GM23248 (cell line): ENCODE measurements at regions not wholly inside any gene's neighbourhood (a gene's known extent, or its start where the extent isn't known, plus 50 kb on each side); places are given as distances from the start of the nearest gene placed in this dataset.

ENCODE experiments used
- DNase-seq: peaks from one replicate; pipeline ENCODE4 v3.0.0-alpha.2; 2015
- H2AFZ ChIP-seq: fragments of 200-600 bp; sonication (generic); 2 replicates; pipeline ENCODE4 v1.6.1; 2016; ENCODE audit warnings: antibody characterized with exemption
- H3F3A ChIP-seq: fragments of 200-600 bp; sonication (generic); 2 replicates; pipeline ENCODE4 v1.6.1; 2016; ENCODE audit warnings: mild to moderate bottlenecking, antibody characterized with exemption, mixed run types; ENCODE audit not compliant: insufficient read depth
- H3K27ac ChIP-seq: fragments of 200-600 bp; sonication (generic); 2 replicates; pipeline ENCODE4 v1.5.1; 2016; ENCODE audit warnings: mild to moderate bottlenecking
- H3K27me3 ChIP-seq: fragments of 200-600 bp; sonication (generic); replicated peaks from 2 replicates; pipeline ENCODE4 v1.6.1; 2016; ENCODE audit warnings: mild to moderate bottlenecking; ENCODE audit not compliant: insufficient read depth
- H3K36me3 ChIP-seq: fragments of 200-600 bp; sonication (generic); 2 replicates; pipeline ENCODE4 v1.6.1; 2016; ENCODE audit warnings: low read depth, mild to moderate bottlenecking
- H3K4me1 ChIP-seq: fragments of 200-600 bp; sonication (generic); 2 replicates; pipeline ENCODE4 v1.6.1; 2016; ENCODE audit warnings: mild to moderate bottlenecking; ENCODE audit not compliant: insufficient read depth
- H3K4me2 ChIP-seq: fragments of 200-600 bp; sonication (generic); one replicate; pipeline ENCODE4 v1.6.1; 2016; ENCODE audit warnings: mild to moderate bottlenecking; ENCODE audit not compliant: unreplicated experiment
- H3K4me3 ChIP-seq: fragments of 200-600 bp; sonication (generic); 2 replicates; pipeline ENCODE4 v1.5.1; 2016; ENCODE audit warnings: mild to moderate bottlenecking
- H3K79me2 ChIP-seq: fragments of 200-600 bp; sonication (generic); 2 replicates; pipeline ENCODE4 v1.6.1; 2016; ENCODE audit warnings: mild to moderate bottlenecking; ENCODE audit not compliant: insufficient read depth
- H3K9ac ChIP-seq: fragments of 200-600 bp; sonication (generic); 2 replicates; pipeline ENCODE4 v1.6.1; 2016; ENCODE audit warnings: mild to moderate bottlenecking
- H3K9me2 ChIP-seq: fragments of 200-600 bp; sonication (generic); 2 replicates; pipeline ENCODE4 v1.6.1; 2016; ENCODE audit warnings: mixed run types, mild to moderate bottlenecking, moderate library complexity; ENCODE audit not compliant: insufficient read depth
- H3K9me3 ChIP-seq: fragments of 200-600 bp; sonication (generic); one replicate; pipeline ENCODE4 v1.6.1; 2017; ENCODE audit warnings: low read depth
- H4K20me1 ChIP-seq: fragments of 200-600 bp; sonication (generic); 2 replicates; pipeline ENCODE4 v1.6.0; 2016; ENCODE audit not compliant: insufficient read depth
- EZH2 ChIP-seq: fragments of 200-600 bp; sonication (generic); IDR thresholded peaks from 2 replicates; pipeline ENCODE4 v1.6.1; 2018; ENCODE audit warnings: antibody characterized with exemption, mild to moderate bottlenecking; ENCODE audit not compliant: insufficient read depth, poor library complexity, severe bottlenecking
- EZH2phosphoT487 ChIP-seq: fragments of 200-600 bp; sonication (generic); IDR thresholded peaks from 2 replicates; pipeline ENCODE4 v1.6.1; 2018; ENCODE audit warnings: antibody characterized with exemption, moderate library complexity, mild to moderate bottlenecking, low read depth; ENCODE audit not compliant: insufficient read depth
- WGBS, 2 experiments: methylation state at CpG; one replicate each; pipeline ENCODE4 v1.1.6; 2015 to 2017; ENCODE audit warnings: low lambda C conversion rate in 2 of 2, low coverage in 1 of 2; ENCODE audit errors: missing lambda C conversion rate in 2 of 2; 5-methylcytosine and 5-hydroxymethylcytosine counted together
- in situ Hi-C: fragments of 300-500 bp; cut with MboI; formaldehyde crosslinking; loops from 2 replicates; pipeline ENCODE4 v1.15.0; 2020

DNA sequence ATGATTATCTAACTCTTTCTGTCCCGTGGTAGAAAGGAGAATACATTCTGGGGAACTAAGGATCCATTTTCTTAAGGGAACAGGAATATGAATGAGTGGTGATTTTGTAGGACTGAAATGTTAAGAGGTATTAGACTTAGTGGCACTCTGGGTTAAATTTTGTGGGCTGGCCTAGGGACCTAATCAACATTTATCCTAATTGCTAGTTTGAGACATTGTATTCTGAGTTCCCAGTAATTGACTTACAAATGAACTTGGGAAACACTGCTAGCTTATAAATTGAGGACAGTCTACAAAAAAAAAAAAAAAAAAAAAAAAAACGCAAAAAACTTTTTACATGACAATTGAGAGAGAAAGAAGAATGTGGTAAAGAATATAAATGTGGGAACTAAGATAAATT is 136.6 kb upstream of the ZP4 start:
- H3K36me3 ChIP-seq: no peaks in the 10 kb centered on the region
- DNase-seq: no peak
- no peak overlapping the region for H3K4me2 ChIP-seq
- WGBS, 2 experiments: 0 to 3% methylated on average over 2 of the region's 2 CpGs
- no peak overlapping the region for H3K4me3 ChIP-seq
- H3K9ac ChIP-seq: no peak overlapping the region
- no peaks in the 10 kb centered on the region for H4K20me1 ChIP-seq
- H3K9me3 ChIP-seq: no peaks in the 10 kb centered on the region
- TF ChIP-seq EZH2 (no peak), EZH2phosphoT487 (no peak)
- in situ Hi-C loops: no loop called here
- H3K4me1 ChIP-seq: no peaks in the 10 kb centered on the region
- no peak overlapping the region for H3K27ac ChIP-seq
- no peaks in the 10 kb centered on the region for H3K9me2 ChIP-seq
- no peaks in the 10 kb centered on the region for H3F3A ChIP-seq
- no peaks in the 10 kb centered on the region for H3K27me3 ChIP-seq
- H2AFZ ChIP-seq: no peak overlapping the region
- no peaks in the 10 kb centered on the region for H3K79me2 ChIP-seq

DNA sequence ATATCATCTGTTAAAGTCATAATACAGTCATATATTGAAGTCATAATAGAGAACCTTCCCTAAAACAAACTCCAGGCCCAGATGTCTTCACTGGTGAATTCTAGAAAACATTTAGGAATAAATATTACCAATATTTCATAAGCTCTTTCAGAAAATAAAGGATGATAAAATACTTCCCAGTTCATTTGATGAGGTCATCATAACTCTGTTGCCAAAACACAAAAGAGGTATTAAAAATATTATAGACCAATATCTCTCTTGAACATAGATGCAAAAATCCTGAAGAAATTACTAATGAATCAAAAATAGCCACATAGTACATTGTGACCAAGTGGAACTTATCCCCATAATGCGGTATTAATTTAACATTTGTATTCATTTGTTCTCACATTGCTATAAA is 132.4 kb upstream of the ZP4 start:
- in situ Hi-C loops: no loop called here

DNA sequence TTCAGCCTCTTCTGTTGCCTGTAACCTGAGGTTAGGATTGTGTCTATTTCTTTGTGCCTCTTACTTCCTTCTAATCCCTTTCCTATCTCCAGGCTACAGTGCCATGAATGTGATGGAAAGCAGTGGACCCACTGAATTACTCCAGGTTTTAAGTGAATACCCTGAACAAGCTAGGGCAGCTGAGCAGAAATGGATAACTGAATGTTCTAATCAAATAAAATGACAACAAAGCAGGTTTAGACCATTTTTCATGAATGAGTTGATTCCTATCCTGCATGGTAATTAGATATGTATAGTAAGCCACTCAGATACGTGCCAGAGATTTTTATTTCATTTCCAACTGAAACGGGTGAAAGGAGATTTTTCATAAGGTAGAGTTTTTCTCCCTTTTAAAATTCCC is 127.5 kb upstream of the ZP4 start:
- Histone ChIP-seq H3K79me2 (no peaks in the 10 kb centered on the region), H3F3A (no peaks in the 10 kb centered on the region), H3K4me1 (no peaks in the 10 kb centered on the region), H3K4me2 (no peak overlapping the region), H3K27me3 (no peaks in the 10 kb centered on the region), H4K20me1 (no peaks in the 10 kb centered on the region), H2AFZ (no peak overlapping the region), H3K9me3 (no peaks in the 10 kb centered on the region), H3K36me3 (no peaks in the 10 kb centered on the region), H3K4me3 (no peak overlapping the region), H3K27ac (no peak overlapping the region), H3K9ac (no peak overlapping the region), H3K9me2 (no peaks in the 10 kb centered on the region)
- 9 to 18% methylated on average over 2 of the region's 2 CpGs for WGBS, 2 experiments
- TF ChIP-seq EZH2 (no peak), EZH2phosphoT487 (no peak)
- DNase-seq: no peak
- in situ Hi-C loops: no loop called here

More for the DNA sequence above, 132.4 kb upstream of the ZP4 start:
- no peak for TF ChIP-seq EZH2
- no peak for TF ChIP-seq EZH2phosphoT487
- Histone ChIP-seq H3K4me1 (no peaks in the 10 kb centered on the region), H3K27ac (no peak overlapping the region), H2AFZ (no peak overlapping the region), H3K79me2 (no peaks in the 10 kb centered on the region), H3K4me3 (no peak overlapping the region), H3K9me2 (no peaks in the 10 kb centered on the region), H3F3A (no peaks in the 10 kb centered on the region), H3K9me3 (no peaks in the 10 kb centered on the region), H3K27me3 (no peaks in the 10 kb centered on the region), H4K20me1 (no peaks in the 10 kb centered on the region), H3K4me2 (no peak overlapping the region), H3K36me3 (no peaks in the 10 kb centered on the region), H3K9ac (no peak overlapping the region)
- WGBS, 2 experiments: 40 to 44% methylated on average over 1 of the region's 1 CpG
- DNase-seq: no peak

DNA sequence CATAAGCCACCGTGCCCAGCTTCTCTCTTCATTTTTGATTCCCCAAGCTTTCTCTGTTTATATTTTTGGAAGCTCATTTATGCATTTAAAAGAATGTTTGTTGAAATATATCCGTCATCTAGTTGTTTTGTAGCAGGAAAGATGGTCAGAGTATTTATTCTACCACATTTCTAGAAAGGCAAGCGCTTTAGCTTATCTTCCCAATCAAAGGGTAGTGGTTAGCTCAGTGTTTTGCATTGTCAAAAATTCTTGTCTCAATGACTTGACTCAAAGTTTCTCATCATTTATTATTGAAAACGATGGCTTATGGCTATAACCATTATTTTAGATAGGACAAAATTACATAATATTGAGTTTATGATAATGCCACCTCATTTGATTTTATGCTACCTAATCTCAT is 116.1 kb upstream of the ZP4 start:
- in situ Hi-C loops: no loop called here
- no peak overlapping the region for H3K4me3 ChIP-seq
- no peaks in the 10 kb centered on the region for H3K9me2 ChIP-seq
- H3F3A ChIP-seq: no peaks in the 10 kb centered on the region
- no peak overlapping the region for H3K27ac ChIP-seq
- TF ChIP-seq EZH2phosphoT487 (no peak), EZH2 (no peak)
- WGBS, 2 experiments: 23 to 25% methylated on average over 4 of the region's 4 CpGs
- no peak overlapping the region for H2AFZ ChIP-seq
- no peak for DNase-seq
- H3K9ac ChIP-seq: no peak overlapping the region
- H3K4me1 ChIP-seq: no peaks in the 10 kb centered on the region
- no peaks in the 10 kb centered on the region for H3K9me3 ChIP-seq
- no peaks in the 10 kb centered on the region for H3K79me2 ChIP-seq
- H4K20me1 ChIP-seq: no peaks in the 10 kb centered on the region
- no peak overlapping the region for H3K4me2 ChIP-seq
- no peaks in the 10 kb centered on the region for H3K27me3 ChIP-seq
- H3K36me3 ChIP-seq: no peaks in the 10 kb centered on the region

- H3F3A ChIP-seq: no peaks in the 10 kb centered on the region
- H3K27ac ChIP-seq: no peak overlapping the region
- WGBS, 2 experiments: 7 to 8% methylated on average over 1 of the region's 1 CpG
- H3K4me1 ChIP-seq: no peaks in the 10 kb centered on the region
- no peaks in the 10 kb centered on the region for H3K79me2 ChIP-seq
- TF ChIP-seq EZH2phosphoT487: no peak
- no peak for TF ChIP-seq EZH2
- no peak overlapping the region for H2AFZ ChIP-seq
- H4K20me1 ChIP-seq: no peaks in the 10 kb centered on the region
- no peaks in the 10 kb centered on the region for H3K9me3 ChIP-seq
- H3K9ac ChIP-seq: no peak overlapping the region
- H3K27me3 ChIP-seq: no peaks in the 10 kb centered on the region
- in situ Hi-C loops: no loop called here
- no peak overlapping the region for H3K4me2 ChIP-seq
- no peak for DNase-seq
- no peak overlapping the region for H3K4me3 ChIP-seq
- no peaks in the 10 kb centered on the region for H3K9me2 ChIP-seq
- H3K36me3 ChIP-seq: no peaks in the 10 kb centered on the region
Observed at GRCh38 chr1:238005116-238005515, 114.4 kb upstream of the ZP4 start.
